ENCODE measurements at regions not wholly inside any gene's neighbourhood (a gene's known extent, or its start where the extent isn't known, plus 50 kb on each side); places are given as distances from the start of the nearest gene placed in this dataset.

DNA sequence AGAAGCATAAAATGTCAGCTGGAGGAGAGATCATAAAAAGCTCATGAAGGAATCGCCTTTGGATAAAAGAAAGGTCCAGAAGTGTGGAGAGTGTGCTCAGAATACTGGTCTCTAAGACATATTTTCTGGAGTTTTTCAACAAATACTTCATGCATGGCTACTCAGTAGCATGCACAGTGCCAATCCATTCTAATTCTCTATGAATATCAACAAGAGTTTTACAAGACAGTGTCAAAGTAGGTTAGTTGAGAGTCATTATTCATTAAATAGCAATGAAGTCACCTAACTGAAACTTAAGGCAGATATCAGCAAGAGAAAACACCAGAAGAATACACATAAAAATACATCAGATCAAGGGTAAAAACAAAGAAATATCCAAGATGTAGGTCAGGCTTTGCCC lies 1243.2 kb upstream of the SLC10A2 start:
- H2AFZ ChIP-seq (ENCODE audit: low read length), result no peak overlapping the region
- no peaks in the 10 kb centered on the region for H3K4me1 ChIP-seq (ENCODE audit: control insufficient read depth, extremely low read depth, insufficient read depth, low read length)
- H3K36me3 ChIP-seq (ENCODE audit: control insufficient read depth, insufficient read depth, low read length), result no peaks in the 10 kb centered on the region
- H3K79me2 ChIP-seq (ENCODE audit: control insufficient read depth, insufficient read depth, low read length), result no peaks in the 10 kb centered on the region
- no peak for DNase-seq (ENCODE audit: low read depth in 2 of 2)
- no peak overlapping the region for H3K27ac ChIP-seq (ENCODE audit: insufficient read depth, low read length)
- H3K27me3 ChIP-seq (ENCODE audit: control insufficient read depth, insufficient read depth, low read length), result no peaks in the 10 kb centered on the region
- no peak overlapping the region for H3K4me2 ChIP-seq (ENCODE audit: extremely low read depth, insufficient read depth, low read length)
- no peak overlapping the region for H3K9ac ChIP-seq (ENCODE audit: insufficient read depth, low read length)
- no peaks in the 10 kb centered on the region for H3K9me3 ChIP-seq (ENCODE audit: control insufficient read depth, insufficient read depth, low read depth, low read length)
- TF ChIP-seq CTCF (conservative IDR thresholded peaks at IDR 0.05 in 1 of 2, IDR thresholded peaks at IDR 0.05 in 1 of 2; ENCODE audit: low read depth in 1 of 2, low read length in 2 of 2), result no peak
- TF ChIP-seq EZH2 (IDR thresholded peaks at IDR 0.05; ENCODE audit: low read length, missing control alignments), result no peak
- no peak overlapping the region for H3K4me3 ChIP-seq (replicated peaks in 1 of 4; ENCODE audit: control extremely low read depth in 1 of 4, insufficient read depth in 1 of 4, low read depth in 3 of 4, low read length in 4 of 4)
- H4K20me1 ChIP-seq (ENCODE audit: control insufficient read depth, extremely low read depth, insufficient read depth, low read length), result no peaks in the 10 kb centered on the region

GRCh38 chr13:104301171-104301975 lies 1235.2 kb upstream of the SLC10A2 start:
- Histone ChIP-seq H4K20me1 (ENCODE audit: control insufficient read depth, extremely low read depth, insufficient read depth, low read length) (no peaks in the 10 kb centered on the region), H3K4me2 (ENCODE audit: extremely low read depth, insufficient read depth, low read length) (no peak overlapping the region), H3K9me3 (ENCODE audit: control insufficient read depth, insufficient read depth, low read depth, low read length) (no peaks in the 10 kb centered on the region), H2AFZ (ENCODE audit: low read length) (no peak overlapping the region), H3K4me3 (replicated peaks in 1 of 4; ENCODE audit: control extremely low read depth in 1 of 4, insufficient read depth in 1 of 4, low read depth in 3 of 4, low read length in 4 of 4) (no peak overlapping the region), H3K9ac (ENCODE audit: insufficient read depth, low read length) (no peak overlapping the region), H3K4me1 (ENCODE audit: control insufficient read depth, extremely low read depth, insufficient read depth, low read length) (no peaks in the 10 kb centered on the region), H3K27ac (ENCODE audit: insufficient read depth, low read length) (no peak overlapping the region), H3K36me3 (ENCODE audit: control insufficient read depth, insufficient read depth, low read length) (no peaks in the 10 kb centered on the region), H3K79me2 (ENCODE audit: control insufficient read depth, insufficient read depth, low read length) (no peaks in the 10 kb centered on the region), H3K27me3 (ENCODE audit: control insufficient read depth, insufficient read depth, low read length) (no peaks in the 10 kb centered on the region)
- DNase-seq (ENCODE audit: low read depth in 2 of 2), result peak; percentile 26 to 66
- TF ChIP-seq EZH2 (IDR thresholded peaks at IDR 0.05; ENCODE audit: low read length, missing control alignments), result no peak
- TF ChIP-seq CTCF (conservative IDR thresholded peaks at IDR 0.05 in 1 of 2, IDR thresholded peaks at IDR 0.05 in 1 of 2; ENCODE audit: low read depth in 1 of 2, low read length in 2 of 2), result no peak

DNA sequence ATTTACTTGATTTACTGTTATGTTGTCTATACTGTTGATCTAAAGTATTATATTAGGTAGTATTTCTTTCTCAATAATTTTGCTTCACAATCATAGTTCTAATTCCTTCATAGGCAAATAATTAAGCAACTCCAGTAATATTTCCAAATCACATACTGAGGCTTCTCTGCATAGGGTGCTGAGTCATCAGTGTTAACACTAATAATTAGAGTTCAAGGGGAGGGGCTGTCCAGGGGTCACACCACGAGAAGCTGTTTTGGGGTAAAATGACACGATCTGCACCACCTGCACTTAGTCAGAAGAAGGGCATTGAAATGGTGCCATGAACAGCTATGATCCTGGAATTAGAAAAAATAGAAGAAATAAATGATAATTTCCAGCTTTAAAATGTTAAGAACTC lies 1230.9 kb upstream of the SLC10A2 start:
- Histone ChIP-seq H3K9me3 (ENCODE audit: control insufficient read depth, insufficient read depth, low read depth, low read length) (no peaks in the 10 kb centered on the region), H3K4me2 (ENCODE audit: extremely low read depth, insufficient read depth, low read length) (no peak overlapping the region), H3K36me3 (ENCODE audit: control insufficient read depth, insufficient read depth, low read length) (no peaks in the 10 kb centered on the region), H4K20me1 (ENCODE audit: control insufficient read depth, extremely low read depth, insufficient read depth, low read length) (no peaks in the 10 kb centered on the region), H2AFZ (ENCODE audit: low read length) (no peak overlapping the region), H3K4me3 (replicated peaks in 1 of 4; ENCODE audit: control extremely low read depth in 1 of 4, insufficient read depth in 1 of 4, low read depth in 3 of 4, low read length in 4 of 4) (no peak overlapping the region), H3K27me3 (ENCODE audit: control insufficient read depth, insufficient read depth, low read length) (no peaks in the 10 kb centered on the region), H3K27ac (ENCODE audit: insufficient read depth, low read length) (no peak overlapping the region), H3K9ac (ENCODE audit: insufficient read depth, low read length) (no peak overlapping the region), H3K4me1 (ENCODE audit: control insufficient read depth, extremely low read depth, insufficient read depth, low read length) (no peaks in the 10 kb centered on the region), H3K79me2 (ENCODE audit: control insufficient read depth, insufficient read depth, low read length) (no peaks in the 10 kb centered on the region)
- peak in 1 of 2 donors; percentile 51 for DNase-seq (ENCODE audit: low read depth in 2 of 2)
- TF ChIP-seq EZH2 (IDR thresholded peaks at IDR 0.05; ENCODE audit: low read length, missing control alignments) (no peak), CTCF (conservative IDR thresholded peaks at IDR 0.05 in 1 of 2, IDR thresholded peaks at IDR 0.05 in 1 of 2; ENCODE audit: low read depth in 1 of 2, low read length in 2 of 2) (no peak)
